Liver (tissue), 3 donors: ENCODE measurements at regions not wholly inside any gene's neighbourhood (a gene's known extent, or its start where the extent isn't known, plus 50 kb on each side); places are given as distances from the start of the nearest gene placed in this dataset.

Experiments used
- EGR1 ChIP-seq, 2 donors: IDR thresholded peaks; 2 replicates each; pipeline ENCODE4 v1.6.1; 2016 to 2018; ENCODE audit warnings: antibody characterized with exemption in 2 of 2, low read depth in 2 of 2
- REST ChIP-seq: IDR thresholded peaks from 2 replicates; pipeline ENCODE4 v1.6.1; 2016; ENCODE audit warnings: antibody characterized with exemption, mild to moderate bottlenecking
- TF ChIP-seq, protein P1 (sequence below): fragments of 150-350 bp; IDR thresholded peaks from 2 replicates; pipeline ENCODE4 v1.5.1; 2017; ENCODE audit warnings: improper control_type of control experiment, low read depth, low read length; ENCODE audit not compliant: missing input control
- TF ChIP-seq, protein P2 (sequence below): IDR thresholded peaks from 2 replicates; pipeline ENCODE4 v1.6.1; 2016; ENCODE audit warnings: antibody characterized with exemption
- TF ChIP-seq, protein P3 (sequence below): IDR thresholded peaks from 2 replicates; pipeline ENCODE4 v1.6.1; 2016; ENCODE audit warnings: antibody characterized with exemption
- donor health status: healthy.
- donor health status: healthy.

- TF ChIP-seq EGR1 (IDR thresholded peaks at IDR 0.05; ENCODE audit: low read depth in 2 of 2) (no peak), REST (no peak)
- TF ChIP-seq, protein P1, sequence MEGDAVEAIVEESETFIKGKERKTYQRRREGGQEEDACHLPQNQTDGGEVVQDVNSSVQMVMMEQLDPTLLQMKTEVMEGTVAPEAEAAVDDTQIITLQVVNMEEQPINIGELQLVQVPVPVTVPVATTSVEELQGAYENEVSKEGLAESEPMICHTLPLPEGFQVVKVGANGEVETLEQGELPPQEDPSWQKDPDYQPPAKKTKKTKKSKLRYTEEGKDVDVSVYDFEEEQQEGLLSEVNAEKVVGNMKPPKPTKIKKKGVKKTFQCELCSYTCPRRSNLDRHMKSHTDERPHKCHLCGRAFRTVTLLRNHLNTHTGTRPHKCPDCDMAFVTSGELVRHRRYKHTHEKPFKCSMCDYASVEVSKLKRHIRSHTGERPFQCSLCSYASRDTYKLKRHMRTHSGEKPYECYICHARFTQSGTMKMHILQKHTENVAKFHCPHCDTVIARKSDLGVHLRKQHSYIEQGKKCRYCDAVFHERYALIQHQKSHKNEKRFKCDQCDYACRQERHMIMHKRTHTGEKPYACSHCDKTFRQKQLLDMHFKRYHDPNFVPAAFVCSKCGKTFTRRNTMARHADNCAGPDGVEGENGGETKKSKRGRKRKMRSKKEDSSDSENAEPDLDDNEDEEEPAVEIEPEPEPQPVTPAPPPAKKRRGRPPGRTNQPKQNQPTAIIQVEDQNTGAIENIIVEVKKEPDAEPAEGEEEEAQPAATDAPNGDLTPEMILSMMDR, result no peak
- TF ChIP-seq, protein P2, sequence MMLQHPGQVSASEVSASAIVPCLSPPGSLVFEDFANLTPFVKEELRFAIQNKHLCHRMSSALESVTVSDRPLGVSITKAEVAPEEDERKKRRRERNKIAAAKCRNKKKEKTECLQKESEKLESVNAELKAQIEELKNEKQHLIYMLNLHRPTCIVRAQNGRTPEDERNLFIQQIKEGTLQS, result no peak
- TF ChIP-seq, protein P3, sequence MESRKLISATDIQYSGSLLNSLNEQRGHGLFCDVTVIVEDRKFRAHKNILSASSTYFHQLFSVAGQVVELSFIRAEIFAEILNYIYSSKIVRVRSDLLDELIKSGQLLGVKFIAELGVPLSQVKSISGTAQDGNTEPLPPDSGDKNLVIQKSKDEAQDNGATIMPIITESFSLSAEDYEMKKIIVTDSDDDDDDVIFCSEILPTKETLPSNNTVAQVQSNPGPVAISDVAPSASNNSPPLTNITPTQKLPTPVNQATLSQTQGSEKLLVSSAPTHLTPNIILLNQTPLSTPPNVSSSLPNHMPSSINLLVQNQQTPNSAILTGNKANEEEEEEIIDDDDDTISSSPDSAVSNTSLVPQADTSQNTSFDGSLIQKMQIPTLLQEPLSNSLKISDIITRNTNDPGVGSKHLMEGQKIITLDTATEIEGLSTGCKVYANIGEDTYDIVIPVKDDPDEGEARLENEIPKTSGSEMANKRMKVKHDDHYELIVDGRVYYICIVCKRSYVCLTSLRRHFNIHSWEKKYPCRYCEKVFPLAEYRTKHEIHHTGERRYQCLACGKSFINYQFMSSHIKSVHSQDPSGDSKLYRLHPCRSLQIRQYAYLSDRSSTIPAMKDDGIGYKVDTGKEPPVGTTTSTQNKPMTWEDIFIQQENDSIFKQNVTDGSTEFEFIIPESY, result no peak
These were observed 281.6 kb upstream of the POM121L12 start for GRCh38 chr7:52753855-52754254.
